GM21447 (cell line): ENCODE measurements at regions not wholly inside any gene's neighbourhood (a gene's known extent, or its start where the extent isn't known, plus 50 kb on each side); places are given as distances from the start of the nearest gene placed in this dataset.
"Not testable (repeated sequence)": the region's sequence is repeated elsewhere in the genome, so short reads cannot be mapped to it uniquely, and the experiment has no call there.

Experiments used
- ATAC-seq: cut with Tn5 transposase; IDR thresholded peaks from one replicate; pipeline ENCODE4 v1.9.1; 2021; ENCODE audit not compliant: unreplicated experiment

DNA sequence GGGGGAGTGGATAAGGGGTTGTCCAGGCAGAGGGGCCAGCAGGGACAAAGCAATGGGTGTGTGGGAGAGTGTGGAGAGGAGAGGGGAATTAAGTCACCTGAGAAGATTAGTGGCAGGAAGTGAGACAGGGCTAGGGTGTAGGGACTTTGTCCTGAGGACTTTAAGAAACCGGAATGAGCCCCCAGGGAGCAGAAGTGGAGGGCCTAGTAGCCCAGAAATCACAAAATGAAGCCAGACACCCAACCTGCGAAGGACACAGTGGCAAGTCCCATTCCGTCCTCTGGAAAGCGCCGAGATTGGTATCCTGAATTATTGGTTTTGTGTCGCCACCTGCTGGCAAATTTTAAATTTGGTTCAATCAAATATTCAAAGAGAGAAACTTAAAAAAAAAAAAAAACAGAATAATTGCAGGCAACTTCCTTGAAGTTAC is 78.0 kb upstream of the SLC25A36 start:
- ATAC-seq, result peak; percentile 54

DNA sequence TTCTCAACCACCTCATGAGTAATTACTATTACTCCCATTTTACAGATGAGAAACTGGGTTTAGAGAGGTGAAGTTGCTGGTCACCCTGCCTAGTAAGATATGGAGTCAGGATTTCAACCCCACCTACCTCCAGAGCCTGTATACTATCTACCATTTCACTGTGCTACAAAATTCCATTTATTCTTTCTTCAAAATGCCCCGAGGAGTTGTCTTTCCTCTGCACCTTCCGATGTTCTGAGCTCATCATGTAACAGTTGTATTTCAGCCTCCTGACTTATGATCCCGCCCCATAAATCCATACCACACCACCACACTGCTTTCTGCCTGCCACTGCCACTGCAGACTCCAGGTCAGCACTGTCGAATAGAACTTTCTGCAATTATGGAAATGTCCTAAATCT is 71.3 kb upstream of the SLC25A36 start:
- no peak for ATAC-seq

DNA sequence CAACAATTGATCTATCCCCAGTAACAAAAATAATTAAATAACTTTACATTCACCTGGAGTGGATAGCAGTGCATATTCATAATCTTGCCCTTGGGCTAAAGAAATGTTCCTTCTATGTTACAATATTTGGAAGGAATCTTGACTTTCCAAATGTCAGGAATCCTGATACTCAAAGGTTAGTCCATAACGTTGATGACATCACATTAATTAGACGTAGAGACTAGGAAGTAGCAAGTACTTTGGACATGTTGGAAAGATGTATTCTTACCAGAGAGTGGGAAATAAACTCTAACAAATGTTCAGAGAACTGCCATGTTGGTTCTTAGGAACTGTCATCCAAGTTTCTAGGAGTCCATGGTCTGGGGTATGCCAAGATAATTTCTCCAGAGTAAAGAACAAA is 70.6 kb upstream of the SLC25A36 start:
- no peak for ATAC-seq

DNA sequence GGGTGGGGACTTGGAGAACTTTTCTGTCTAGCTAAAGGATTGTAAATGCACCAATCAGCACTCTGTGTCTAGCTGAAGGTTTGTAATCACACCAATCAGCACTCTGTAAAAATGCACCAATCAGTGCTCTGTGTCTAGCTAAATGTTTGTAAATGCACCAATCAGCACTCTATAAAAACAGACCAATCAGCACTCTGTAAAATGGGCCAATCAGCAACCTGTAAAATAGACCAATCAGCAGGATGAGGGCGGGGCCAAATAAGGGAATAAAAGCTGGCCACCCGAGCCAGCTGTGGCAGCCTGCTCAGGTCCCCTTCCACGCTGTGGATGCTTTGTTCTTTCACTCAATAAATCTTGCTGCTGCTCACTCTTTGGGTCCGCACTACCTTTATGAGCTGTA is 69.5 kb upstream of the SLC25A36 start:
- ATAC-seq, result not testable (repeated sequence)

DNA sequence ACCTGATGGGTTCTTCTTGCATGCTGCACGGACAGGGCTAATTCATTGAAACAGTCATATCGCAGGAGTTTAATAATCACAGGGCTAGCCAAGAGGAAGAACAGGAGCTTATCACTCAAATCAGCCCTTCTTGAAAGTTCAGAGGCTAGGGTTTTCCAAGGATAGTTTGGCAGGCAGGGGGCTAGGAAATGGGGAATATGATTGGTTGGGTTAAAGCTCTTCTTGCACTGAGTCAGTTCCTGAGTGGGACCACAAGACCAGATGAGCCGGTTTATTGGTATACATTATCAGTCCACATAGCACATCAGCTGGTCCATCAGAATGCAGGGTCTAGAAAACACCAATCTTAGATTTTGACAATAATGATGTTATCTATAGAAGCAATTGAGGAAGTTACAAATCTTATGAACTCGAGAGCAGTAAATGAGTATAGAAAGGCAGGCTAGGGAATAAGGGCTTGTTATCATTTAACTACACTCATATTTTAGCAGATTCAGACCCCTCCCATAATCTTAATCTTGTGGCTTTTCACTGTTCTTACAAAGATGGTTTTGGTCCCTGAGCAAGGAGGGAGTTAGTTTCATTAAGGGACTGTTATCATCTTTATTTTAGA is 58.1 kb upstream of the SLC25A36 start:
- no peak for ATAC-seq

DNA sequence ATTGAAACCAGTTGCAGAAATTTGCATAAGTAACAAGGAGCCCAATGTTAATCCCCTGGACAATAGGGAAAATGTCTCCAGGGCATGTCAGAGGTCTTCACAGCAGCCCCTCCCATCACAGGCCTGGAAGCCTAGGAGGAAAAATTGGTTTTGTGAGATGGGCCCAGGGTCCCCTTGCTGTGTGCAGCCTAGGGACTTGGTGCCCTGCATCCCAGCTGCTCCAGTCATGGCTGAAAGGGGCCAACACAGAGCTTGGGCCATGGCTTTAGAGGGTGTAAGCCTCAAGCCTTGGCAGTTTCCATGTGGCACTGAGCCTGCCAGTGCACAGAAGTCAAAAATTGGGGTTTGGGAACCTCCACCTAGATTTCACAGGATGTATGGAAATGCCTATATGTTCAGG is 55.9 kb upstream of the SLC25A36 start:
- not testable (repeated sequence) for ATAC-seq
